Mammary epithelial cell (primary cell): ENCODE measurements at regions not wholly inside any gene's neighbourhood (a gene's known extent, or its start where the extent isn't known, plus 50 kb on each side); places are given as distances from the start of the nearest gene placed in this dataset.

Experiments used
- CTCF ChIP-seq, 2 donors: IDR thresholded peaks in 1 of 2; conservative IDR thresholded peaks in 1 of 2; 2 replicates each; pipeline ENCODE4 v1.5.1; 2011 to 2012; ENCODE audit warnings: inconsistent platforms in 2 of 2, low read length in 2 of 2, mild to moderate bottlenecking in 2 of 2, control low read depth in 1 of 2, low read depth in 1 of 2; ENCODE audit not compliant: insufficient read depth in 1 of 2; ENCODE audit errors: extremely low read depth in 1 of 2
- EZH2 ChIP-seq: IDR thresholded peaks from 2 replicates; pipeline ENCODE4 v1.6.1; 2012; ENCODE audit warnings: low read length, inconsistent platforms, borderline replicate concordance

GRCh38 chr14:26905229-26905628 is 307.4 kb upstream of the NOVA1 start:
- no peak for TF ChIP-seq CTCF (conservative IDR thresholded peaks at IDR 0.05 in 1 of 2, IDR thresholded peaks at IDR 0.05 in 1 of 2; ENCODE audit: extremely low read depth in 1 of 2, insufficient read depth in 1 of 2, low read depth in 1 of 2, low read length in 2 of 2)
- no peak for TF ChIP-seq EZH2
